HK-2 (cell line): ENCODE measurements at regions not wholly inside any gene's neighbourhood (a gene's known extent, or its start where the extent isn't known, plus 50 kb on each side); places are given as distances from the start of the nearest gene placed in this dataset.
"Not testable (repeated sequence)": the region's sequence is repeated elsewhere in the genome, so short reads cannot be mapped to it uniquely, and the experiment has no call there.

Experiments used
- DNase-seq: peaks from one replicate; pipeline ENCODE4 v3.0.0-alpha.2; 2018; ENCODE audit not compliant: unreplicated experiment

GRCh38 chr6:144613859-144614258 lies 328.7 kb downstream of the UTRN start:
- DNase-seq = no peak

- no peak for DNase-seq
Observed at GRCh38 chr6:144615870-144616269, 330.7 kb downstream of the UTRN start.

GRCh38 chr6:144617191-144617590 lies 332.1 kb downstream of the UTRN start:
- DNase-seq = no peak

GRCh38 chr6:144617708-144618107 lies 332.6 kb downstream of the UTRN start:
- no peak for DNase-seq

- no peak for DNase-seq
Observed at GRCh38 chr6:144619966-144620365, 334.8 kb downstream of the UTRN start.

- DNase-seq = no peak
Observed at GRCh38 chr6:144621332-144621731, 336.2 kb downstream of the UTRN start.

- no peak for DNase-seq
Observed at GRCh38 chr6:144624246-144624645, 339.1 kb downstream of the UTRN start.

- no peak for DNase-seq
Observed at GRCh38 chr6:144624716-144625115, 339.6 kb downstream of the UTRN start.

GRCh38 chr6:144630857-144631256 lies 345.7 kb downstream of the UTRN start:
- no peak for DNase-seq

- no peak for DNase-seq
Observed at GRCh38 chr6:144632266-144632665, 347.1 kb downstream of the UTRN start.

- no peak for DNase-seq
Observed at GRCh38 chr6:144633886-144634285, 348.8 kb downstream of the UTRN start.

- DNase-seq = no peak
Observed at GRCh38 chr6:144634371-144634770, 349.2 kb downstream of the UTRN start.

GRCh38 chr6:144635051-144635450 lies 349.9 kb downstream of the UTRN start:
- DNase-seq = no peak

- not testable (repeated sequence) for DNase-seq
Observed at GRCh38 chr6:144636025-144636424, 350.9 kb downstream of the UTRN start.

- DNase-seq = no peak
Observed at GRCh38 chr6:144637541-144637940, 352.4 kb downstream of the UTRN start.

GRCh38 chr6:144639654-144640053 lies 354.5 kb downstream of the UTRN start:
- DNase-seq = no peak

- no peak for DNase-seq
Observed at GRCh38 chr6:144641286-144641685, 356.2 kb downstream of the UTRN start.

- no peak for DNase-seq
Observed at GRCh38 chr6:144644776-144645175, 359.6 kb downstream of the UTRN start.

GRCh38 chr6:144646093-144647056 lies 361.2 kb downstream of the UTRN start:
- no peak for DNase-seq

- DNase-seq = no peak
Observed at GRCh38 chr6:144647406-144647964, 362.4 kb downstream of the UTRN start.

GRCh38 chr6:144647971-144648651 lies 363.0 kb downstream of the UTRN start:
- no peak for DNase-seq

GRCh38 chr6:144649085-144649484 lies 363.9 kb downstream of the UTRN start:
- DNase-seq = no peak

GRCh38 chr6:144651234-144651633 lies 366.1 kb downstream of the UTRN start:
- DNase-seq = no peak
